Erythroblast (primary cell): ENCODE measurements at regions not wholly inside any gene's neighbourhood (a gene's known extent, or its start where the extent isn't known, plus 50 kb on each side); places are given as distances from the start of the nearest gene placed in this dataset.

ENCODE experiments used
- GATA1 ChIP-seq: IDR thresholded peaks from 2 replicates; pipeline ENCODE4 v1.6.1; 2011; ENCODE audit warnings: low read depth, mild to moderate bottlenecking, control low read depth, low read length, moderate library complexity
- POLR2A ChIP-seq: IDR thresholded peaks from 2 replicates; pipeline ENCODE4 v1.6.1; 2011; ENCODE audit warnings: mild to moderate bottlenecking, low read length

DNA sequence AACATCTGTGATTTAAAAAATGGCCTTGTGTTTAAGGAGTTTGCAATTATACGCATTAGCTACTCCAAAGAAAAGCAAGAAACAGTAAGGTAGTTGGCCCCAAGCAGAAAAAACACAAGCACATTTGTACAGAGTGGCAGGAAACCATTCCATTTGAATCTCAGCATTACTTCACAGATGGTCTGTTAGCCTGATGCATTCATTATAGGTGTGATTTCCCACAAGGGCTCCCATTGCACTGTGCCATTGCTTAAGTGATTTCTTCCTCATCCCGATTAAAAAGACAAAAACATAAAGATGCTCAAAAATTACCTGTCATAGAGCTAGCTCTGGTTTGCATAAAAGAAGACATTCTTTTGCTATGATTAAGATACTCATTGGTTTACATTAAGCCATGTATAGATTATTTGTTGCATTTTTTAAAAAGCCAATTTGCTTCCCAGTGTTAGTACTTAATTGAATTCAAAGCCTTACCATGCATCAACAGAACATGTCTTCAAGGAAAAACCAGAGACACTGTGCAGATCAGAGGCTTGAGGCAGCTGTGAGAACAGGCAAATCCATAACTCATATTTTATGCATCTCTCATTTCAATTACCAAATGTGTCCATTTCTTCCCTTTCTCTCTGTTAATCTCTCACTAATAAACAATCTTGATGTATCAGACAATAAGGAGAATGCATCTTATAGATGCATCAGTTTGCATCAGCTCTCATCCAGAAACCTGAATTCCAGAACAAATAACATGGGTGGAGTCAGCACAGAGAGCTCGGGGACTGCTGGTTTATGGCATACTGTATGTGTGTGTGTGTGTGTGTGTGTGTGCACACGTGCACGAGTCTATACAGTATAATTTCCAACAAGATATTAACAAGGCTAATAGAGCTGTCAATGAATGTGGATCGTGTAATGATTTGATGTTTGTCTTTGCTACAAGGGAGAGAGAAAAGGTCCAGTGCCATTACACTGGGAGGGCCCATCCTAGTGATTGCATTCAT lies 558.6 kb upstream of the HS6ST1 start:
- TF ChIP-seq POLR2A (no peak), GATA1 (no peak)
